ENCODE measurements at regions not wholly inside any gene's neighbourhood (a gene's known extent, or its start where the extent isn't known, plus 50 kb on each side); places are given as distances from the start of the nearest gene placed in this dataset.

GRCh38 chr14:55873169-55873568, 245.0 kb upstream of the PELI2 start:
- TF ChIP-seq CTCF (IDR thresholded peaks at IDR 0.05; ENCODE audit: insufficient read depth, low read length, poor library complexity, severe bottlenecking), result no peak
- TF ChIP-seq EZH2phosphoT487 (conservative IDR thresholded peaks at IDR 0.05; ENCODE audit: low read length), result no peak
